HepG2 (cell line): ENCODE measurements at regions not wholly inside any gene's neighbourhood (a gene's known extent, or its start where the extent isn't known, plus 50 kb on each side); places are given as distances from the start of the nearest gene placed in this dataset.

Source experiments
- E2F2 ChIP-seq: sonication (generic); formaldehyde crosslinking; IDR thresholded peaks from 2 replicates; pipeline ENCODE4 v1.4.0; 2020; ENCODE audit warnings: missing genetic modification reagents, borderline replicate concordance
- KLF12 ChIP-seq: sonication (generic); formaldehyde crosslinking; IDR thresholded peaks from 2 replicates; pipeline ENCODE4 v1.4.0; 2020; ENCODE audit warnings: missing genetic modification reagents, borderline replicate concordance
- MAFK ChIP-seq, 2 experiments: IDR thresholded peaks in 1 of 2; conservative IDR thresholded peaks in 1 of 2; 2 replicates each; pipeline ENCODE4 v1.6.1; 2011; ENCODE audit warnings: improper control_type of control experiment in 2 of 2, low read length in 2 of 2
- PAWR ChIP-seq: sonication (generic); formaldehyde crosslinking; IDR thresholded peaks from 2 replicates; pipeline ENCODE4 v1.4.0; 2020; ENCODE audit warnings: missing genetic modification reagents, mild to moderate bottlenecking, borderline replicate concordance
- PHB2 ChIP-seq: fragments of 450-650 bp; IDR thresholded peaks from 2 replicates; pipeline ENCODE4 v1.6.1; 2018; ENCODE audit not compliant: partially characterized antibody
- RARG ChIP-seq: sonication (generic); formaldehyde crosslinking; IDR thresholded peaks from 2 replicates; pipeline ENCODE4 v1.4.0; 2020; ENCODE audit warnings: low read depth, mild to moderate bottlenecking, missing genetic modification reagents
- THAP9 ChIP-seq: sonication (generic); formaldehyde crosslinking; IDR thresholded peaks from 2 replicates; pipeline ENCODE4; 2020; ENCODE audit warnings: missing genetic modification reagents, mild to moderate bottlenecking, borderline replicate concordance
- ZBTB37 ChIP-seq: sonication (generic); formaldehyde crosslinking; IDR thresholded peaks from 2 replicates; pipeline ENCODE4 v1.4.0; 2020; ENCODE audit warnings: mild to moderate bottlenecking, missing genetic modification reagents
- ZBTB39 ChIP-seq: sonication (generic); formaldehyde crosslinking; IDR thresholded peaks from 2 replicates; pipeline ENCODE4 v1.5.0; 2020; ENCODE audit warnings: missing genetic modification reagents
- ZNF124 ChIP-seq: sonication (generic); formaldehyde crosslinking; IDR thresholded peaks from 2 replicates; pipeline ENCODE4 v1.4.0; 2020; ENCODE audit warnings: missing genetic modification reagents
- ZNF142 ChIP-seq: sonication (generic); formaldehyde crosslinking; IDR thresholded peaks from 2 replicates; pipeline ENCODE4 v1.4.0; 2020; ENCODE audit warnings: missing genetic modification reagents
- ZNF33A ChIP-seq: sonication (generic); formaldehyde crosslinking; IDR thresholded peaks from 2 replicates; pipeline ENCODE4 v1.5.1; 2020; ENCODE audit warnings: missing genetic modification reagents, mild to moderate bottlenecking, moderate library complexity, borderline replicate concordance
- ZNF549 ChIP-seq: sonication (generic); formaldehyde crosslinking; IDR thresholded peaks from 2 replicates; pipeline ENCODE4 v1.5.0; 2020; ENCODE audit warnings: missing genetic modification reagents
- ZNF782 ChIP-seq: sonication (generic); formaldehyde crosslinking; IDR thresholded peaks from 2 replicates; pipeline ENCODE4 v1.4.0; 2020; ENCODE audit warnings: missing genetic modification reagents, mild to moderate bottlenecking, borderline replicate concordance

- TF ChIP-seq PAWR (CRISPR knock-in tag) (no peak), RARG (CRISPR knock-in tag) (no peak), THAP9 (no peak), KLF12 (no peak), ZNF782 (CRISPR knock-in tag) (no peak), ZNF124 (no peak), E2F2 (CRISPR knock-in tag) (no peak), ZNF33A (no peak), PHB2 (no peak), ZNF549 (CRISPR knock-in tag) (no peak), ZBTB39 (no peak; the same call in 1 of the 2 replicates), MAFK (conservative IDR thresholded peaks at IDR 0.05 in 1 of 2, IDR thresholded peaks at IDR 0.05 in 1 of 2; ENCODE audit: low read length in 2 of 2) (no peak), ZBTB37 (CRISPR knock-in tag) (peak; percentile 56; the same call in 1 of the 2 replicates), ZNF142 (CRISPR knock-in tag) (no peak)
Measured at GRCh38 chr2:62568983-62569837, 63.2 kb upstream of the TMEM17 start (continued).
